Esophagus squamous epithelium (tissue), 4 donors: ENCODE measurements at regions not wholly inside any gene's neighbourhood (a gene's known extent, or its start where the extent isn't known, plus 50 kb on each side); places are given as distances from the start of the nearest gene placed in this dataset.

Experiments
- CTCF ChIP-seq, 6 experiments: fragments of 450-650 bp in 4 of 6; fragments of 200-600 bp in 2 of 6; sonication (generic) in 2 of 6; IDR thresholded peaks; one replicate each; pipeline ENCODE4 v1.5.1; 2016 to 2019; ENCODE audit warnings: antibody characterized with exemption in 6 of 6, mild to moderate bottlenecking in 4 of 6, moderate library complexity in 4 of 6
- POLR2A ChIP-seq, 4 donors: fragments of 450-650 bp; IDR thresholded peaks; one replicate each; pipeline ENCODE4 v1.6.1; 2017; ENCODE audit warnings: antibody characterized with exemption in 4 of 4, mild to moderate bottlenecking in 4 of 4, moderate library complexity in 3 of 4

DNA sequence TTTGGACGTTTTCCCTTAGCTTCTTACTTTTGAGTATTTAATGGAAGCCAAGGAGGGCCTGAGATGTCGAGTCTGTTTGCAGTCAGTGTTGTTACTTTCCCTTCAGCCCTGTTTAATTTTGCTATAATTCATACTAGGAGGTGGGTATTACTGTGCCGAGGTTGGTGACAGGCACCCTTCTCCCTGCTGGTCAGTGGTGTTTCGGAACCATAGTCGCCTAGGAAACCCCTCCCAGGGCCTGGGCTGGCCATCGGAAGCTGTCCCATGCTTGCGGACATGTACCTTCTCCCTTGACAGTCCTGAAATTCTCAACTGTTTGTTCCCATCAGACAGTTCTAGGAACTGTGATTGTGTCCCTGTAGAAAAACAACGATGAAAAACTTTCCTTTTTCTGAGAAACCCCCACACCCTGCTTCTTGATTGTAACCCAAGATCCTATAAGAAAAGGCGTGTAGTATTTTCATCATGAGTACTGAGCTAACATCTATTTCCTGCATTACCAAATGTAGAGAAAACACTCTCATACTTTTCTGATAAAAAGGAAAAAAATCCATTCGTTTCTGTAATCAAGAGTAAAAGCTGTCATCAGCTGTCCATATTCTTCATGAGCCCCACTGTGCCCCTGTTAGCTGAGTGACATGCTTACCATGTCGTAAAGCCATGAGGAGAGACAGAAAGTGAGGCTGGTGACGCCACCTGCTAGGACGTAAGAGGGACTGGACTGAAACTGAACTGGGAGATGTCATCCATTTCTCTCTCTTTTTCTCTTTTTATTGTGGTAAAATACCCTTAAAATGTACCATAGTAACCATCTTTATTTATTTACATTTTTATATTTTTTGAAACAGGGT is 424.7 kb upstream of the AMELY start:
- no peak for TF ChIP-seq POLR2A (IDR thresholded peaks at IDR 0.05)
- TF ChIP-seq CTCF (IDR thresholded peaks at IDR 0.05) = no peak
